CD4-positive, alpha-beta T cell treated with Interleukin-17A for 4 hours (primary cell): ENCODE measurements at regions not wholly inside any gene's neighbourhood (a gene's known extent, or its start where the extent isn't known, plus 50 kb on each side); places are given as distances from the start of the nearest gene placed in this dataset.
"Not testable (repeated sequence)": the region's sequence is repeated elsewhere in the genome, so short reads cannot be mapped to it uniquely, and the experiment has no call there.

Experiments
- DNase-seq: peaks from one replicate; pipeline ENCODE4 v3.0.0-alpha.2; 2020; ENCODE audit warnings: mixed read lengths

GRCh38 chr14:106309423-106309822 is 783.0 kb downstream of the TMEM121 start:
- DNase-seq: no peak

GRCh38 chr14:106315436-106315835 is 789.1 kb downstream of the TMEM121 start:
- no peak for DNase-seq

GRCh38 chr14:106317593-106317992 is 791.2 kb downstream of the TMEM121 start:
- no peak for DNase-seq

GRCh38 chr14:106318700-106319099 is 792.3 kb downstream of the TMEM121 start:
- peak; percentile 73 for DNase-seq

GRCh38 chr14:106323970-106324369 is 797.6 kb downstream of the TMEM121 start:
- DNase-seq: peak; percentile 30

GRCh38 chr14:106327234-106327633 is 800.9 kb downstream of the TMEM121 start:
- no peak for DNase-seq

GRCh38 chr14:106327702-106328353 is 801.4 kb downstream of the TMEM121 start:
- not testable (repeated sequence) for DNase-seq

GRCh38 chr14:106329243-106329642 is 802.9 kb downstream of the TMEM121 start:
- not testable (repeated sequence) for DNase-seq

- DNase-seq: not testable (repeated sequence)
These were observed 803.8 kb downstream of the TMEM121 start for GRCh38 chr14:106329987-106330774.

- peak; percentile 25 for DNase-seq
These were observed 808.2 kb downstream of the TMEM121 start for GRCh38 chr14:106334428-106335109.

- DNase-seq: not testable (repeated sequence)
These were observed 808.7 kb downstream of the TMEM121 start for GRCh38 chr14:106335110-106335429.

GRCh38 chr14:106338775-106339174 is 812.4 kb downstream of the TMEM121 start:
- DNase-seq: not testable (repeated sequence)

- DNase-seq: not testable (repeated sequence)
These were observed 814.3 kb downstream of the TMEM121 start for GRCh38 chr14:106340658-106341057.

GRCh38 chr14:106341161-106341560 is 814.8 kb downstream of the TMEM121 start:
- not testable (repeated sequence) for DNase-seq

GRCh38 chr14:106343626-106344025 is 817.2 kb downstream of the TMEM121 start:
- no peak for DNase-seq

- DNase-seq: not testable (repeated sequence)
These were observed 817.8 kb downstream of the TMEM121 start for GRCh38 chr14:106344065-106344614.

- DNase-seq: not testable (repeated sequence)
These were observed 818.6 kb downstream of the TMEM121 start for GRCh38 chr14:106344791-106345479.

GRCh38 chr14:106346084-106346483 is 819.7 kb downstream of the TMEM121 start:
- DNase-seq: no peak

- DNase-seq: no peak
These were observed 820.3 kb downstream of the TMEM121 start for GRCh38 chr14:106346534-106347290.

- DNase-seq: no peak
These were observed 821.0 kb downstream of the TMEM121 start for GRCh38 chr14:106347291-106347778.

GRCh38 chr14:106347890-106348755 is 821.7 kb downstream of the TMEM121 start:
- no peak for DNase-seq
